ENCODE measurements at regions not wholly inside any gene's neighbourhood (a gene's known extent, or its start where the extent isn't known, plus 50 kb on each side); places are given as distances from the start of the nearest gene placed in this dataset.
"Not testable (repeated sequence)": the region's sequence is repeated elsewhere in the genome, so short reads cannot be mapped to it uniquely, and the experiment has no call there.

- no peak for DNase-seq
Measured at GRCh38 chr10:83527934-83528333, 611.4 kb upstream of the GHITM start.

- DNase-seq = no peak
Measured at GRCh38 chr10:83533290-83533689, 606.0 kb upstream of the GHITM start.

- DNase-seq = no peak
Measured at GRCh38 chr10:83536426-83536825, 602.9 kb upstream of the GHITM start.

- no peak for DNase-seq
Measured at GRCh38 chr10:83538047-83538446, 601.3 kb upstream of the GHITM start.

- DNase-seq = no peak
Measured at GRCh38 chr10:83539528-83540308, 599.6 kb upstream of the GHITM start.

- DNase-seq = no peak
Measured at GRCh38 chr10:83541046-83541445, 598.3 kb upstream of the GHITM start.

- no peak for DNase-seq
Measured at GRCh38 chr10:83542774-83543411, 596.4 kb upstream of the GHITM start.

- no peak for DNase-seq
Measured at GRCh38 chr10:83543691-83544462, 595.4 kb upstream of the GHITM start.

GRCh38 chr10:83545901-83546391 lies 593.4 kb upstream of the GHITM start:
- no peak for DNase-seq

GRCh38 chr10:83551190-83551589 lies 588.1 kb upstream of the GHITM start:
- DNase-seq = not testable (repeated sequence)

GRCh38 chr10:83553366-83553765 lies 585.9 kb upstream of the GHITM start:
- no peak for DNase-seq

GRCh38 chr10:83555264-83555663 lies 584.0 kb upstream of the GHITM start:
- DNase-seq = no peak

- DNase-seq = no peak
Measured at GRCh38 chr10:83562381-83562780, 576.9 kb upstream of the GHITM start.

- no peak for DNase-seq
Measured at GRCh38 chr10:83564889-83565588, 574.3 kb upstream of the GHITM start.

- no peak for DNase-seq
Measured at GRCh38 chr10:83572036-83572435, 567.3 kb upstream of the GHITM start.

GRCh38 chr10:83574770-83575169 lies 564.5 kb upstream of the GHITM start:
- no peak for DNase-seq

- no peak for DNase-seq
Measured at GRCh38 chr10:83577421-83577820, 561.9 kb upstream of the GHITM start.

- DNase-seq = no peak
Measured at GRCh38 chr10:83580373-83581012, 558.8 kb upstream of the GHITM start.

GRCh38 chr10:83582407-83583095 lies 556.8 kb upstream of the GHITM start:
- DNase-seq = no peak

GRCh38 chr10:83585686-83586085 lies 553.6 kb upstream of the GHITM start:
- no peak for DNase-seq

GRCh38 chr10:83592337-83592935 lies 546.9 kb upstream of the GHITM start:
- no peak for DNase-seq
